GM18508 (cell line): ENCODE measurements at regions not wholly inside any gene's neighbourhood (a gene's known extent, or its start where the extent isn't known, plus 50 kb on each side); places are given as distances from the start of the nearest gene placed in this dataset.
"Not testable (repeated sequence)": the region's sequence is repeated elsewhere in the genome, so short reads cannot be mapped to it uniquely, and the experiment has no call there.

Experiments
- ATAC-seq: cut with Tn5 transposase; IDR thresholded peaks from one replicate; pipeline ENCODE4 v1.9.1; 2021; ENCODE audit warnings: moderate number of reproducible peaks; ENCODE audit not compliant: insufficient read depth, unreplicated experiment

GRCh38 chr7:150169515-150169914 is 153.6 kb upstream of the LRRC61 start:
- not testable (repeated sequence) for ATAC-seq

- not testable (repeated sequence) for ATAC-seq
Observed at GRCh38 chr7:150169943-150170490, 153.1 kb upstream of the LRRC61 start.

- not testable (repeated sequence) for ATAC-seq
Observed at GRCh38 chr7:150183602-150184001, 139.6 kb upstream of the LRRC61 start.

- peak; percentile 78 for ATAC-seq
Observed at GRCh38 chr7:150189963-150190362, 133.2 kb upstream of the LRRC61 start.

- ATAC-seq = not testable (repeated sequence)
Observed at GRCh38 chr7:150192541-150192940, 130.6 kb upstream of the LRRC61 start.

GRCh38 chr7:150193866-150194265 is 129.3 kb upstream of the LRRC61 start:
- ATAC-seq = not testable (repeated sequence)
